ENCODE measurements at regions not wholly inside any gene's neighbourhood (a gene's known extent, or its start where the extent isn't known, plus 50 kb on each side); places are given as distances from the start of the nearest gene placed in this dataset.

DNA sequence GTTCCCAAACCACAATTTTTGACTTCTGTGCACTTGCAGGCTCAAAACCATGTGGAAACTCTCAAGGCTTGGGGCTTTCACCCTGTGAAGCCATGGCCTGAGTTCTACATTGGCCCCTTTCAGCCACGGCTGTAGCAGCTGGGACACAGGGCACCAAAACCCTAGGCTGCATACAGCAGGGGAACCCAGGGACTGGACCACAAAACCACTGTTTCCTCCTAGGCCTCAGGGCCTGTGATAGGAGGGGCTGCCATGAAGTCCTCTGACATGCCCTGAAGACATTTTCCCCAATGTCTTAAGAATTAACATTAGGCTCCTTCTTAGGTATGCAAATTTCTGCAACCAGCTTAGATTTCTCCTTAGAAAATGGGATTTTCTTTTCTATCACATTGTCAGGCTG, 312.1 kb upstream of the TUSC1 start:
- Histone ChIP-seq H4K8ac (ENCODE audit: extremely low read depth, insufficient read depth, low read length) (no peak overlapping the region), H4K91ac (replicated peaks; ENCODE audit: insufficient read length, low read length) (no peak overlapping the region)
- POLR2A ChIA-PET (ENCODE audit: partially characterized antibody): no interaction called here

More for the DNA sequence above, 312.1 kb upstream of the TUSC1 start:
- Histone ChIP-seq H2BK15ac (ENCODE audit: low read length) (no peak overlapping the region), H3K79me2 (ENCODE audit: control insufficient read depth in 1 of 2, insufficient read depth in 2 of 2, low read length in 2 of 2) (no peaks in the 10 kb centered on the region), H3K4me3 (ENCODE audit: extremely low read depth in 1 of 4, insufficient read depth in 2 of 4, low read depth in 3 of 4, low read length in 4 of 4) (no peak overlapping the region), H3K4ac (replicated peaks; ENCODE audit: insufficient read length, low read depth, low read length) (no peak overlapping the region), H3K4me2 (ENCODE audit: insufficient read depth in 1 of 2, low read depth in 2 of 2, low read length in 2 of 2) (no peak overlapping the region), H4K5ac (ENCODE audit: insufficient read length, low read depth, low read length) (no peak overlapping the region), H2BK120ac (replicated peaks; ENCODE audit: low read depth, low read length) (no peak overlapping the region), H3K27me3 (replicated peaks in 1 of 4; ENCODE audit: control insufficient read depth in 3 of 4, extremely low read depth in 1 of 4, insufficient read depth in 3 of 4, low read length in 3 of 4) (no peaks in the 10 kb centered on the region), H3K27ac (ENCODE audit: low read depth, low read length) (no peak overlapping the region), H4K20me1 (replicated peaks in 1 of 2; ENCODE audit: control insufficient read depth in 1 of 2, insufficient read depth in 2 of 2, low read length in 2 of 2) (no peaks in the 10 kb centered on the region), H2BK5ac (ENCODE audit: low read depth, low read length) (no peak overlapping the region), H3K36me3 (ENCODE audit: control insufficient read depth in 2 of 4, insufficient read depth in 4 of 4, low read length in 3 of 4) (no peaks in the 10 kb centered on the region), H2BK12ac (ENCODE audit: low read depth, low read length) (no peak overlapping the region), H3K23ac (ENCODE audit: insufficient read length) (no peak overlapping the region), H3K14ac (ENCODE audit: insufficient read length) (no peak overlapping the region), H2AFZ (ENCODE audit: low read length) (no peak overlapping the region), H3K9ac (replicated peaks in 1 of 4; ENCODE audit: extremely low read depth in 1 of 4, low read depth in 3 of 4, low read length in 3 of 4) (no peak overlapping the region), H3K79me1 (ENCODE audit: low read depth, low read length) (no peaks in the 10 kb centered on the region), H3K4me1 (replicated peaks in 1 of 4; ENCODE audit: control insufficient read depth in 3 of 4, insufficient read depth in 4 of 4, low read length in 3 of 4) (no peaks in the 10 kb centered on the region), H3K23me2 (ENCODE audit: low read depth, low read length) (no peaks in the 10 kb centered on the region), H3K56ac (replicated peaks; ENCODE audit: insufficient read length, low read depth, low read length) (no peak overlapping the region), H2AK5ac (ENCODE audit: low read depth, low read length) (no peak overlapping the region), H3K18ac (ENCODE audit: extremely low read depth, low read length) (no peak overlapping the region), H3K9me3 (ENCODE audit: insufficient read depth in 2 of 2, low read depth in 1 of 2, low read length in 1 of 2) (peaks cover 0 to 10% of the 10 kb centered on the region in 2 experiments; a peak in 2 of 4 replicates), H2BK20ac (ENCODE audit: low read length) (no peak overlapping the region)
- CTCF ChIA-PET (ENCODE audit: partially characterized antibody): no interaction called here
- DNase-seq (ENCODE audit: low read depth in 1 of 2, low spot score in 2 of 2) (no peak), FAIRE-seq (no peak)
- 85% methylated on average over 1 of the region's 1 CpG; no CpG with 5 or more reads in 1 of the 2 experiments for WGBS, 2 experiments (ENCODE audit: extremely low coverage in 1 of 2, insufficient coverage in 1 of 2, insufficient read length in 1 of 2, insufficient replicate concordance in 2 of 2, low coverage in 1 of 2, low lambda C conversion rate in 2 of 2, missing lambda C conversion rate in 1 of 2)
- TF ChIP-seq POLR2AphosphoS5 (IDR thresholded peaks at IDR 0.05; ENCODE audit: low read depth, low read length): no peak
